ENCODE measurements at regions not wholly inside any gene's neighbourhood (a gene's known extent, or its start where the extent isn't known, plus 50 kb on each side); places are given as distances from the start of the nearest gene placed in this dataset.

DNA sequence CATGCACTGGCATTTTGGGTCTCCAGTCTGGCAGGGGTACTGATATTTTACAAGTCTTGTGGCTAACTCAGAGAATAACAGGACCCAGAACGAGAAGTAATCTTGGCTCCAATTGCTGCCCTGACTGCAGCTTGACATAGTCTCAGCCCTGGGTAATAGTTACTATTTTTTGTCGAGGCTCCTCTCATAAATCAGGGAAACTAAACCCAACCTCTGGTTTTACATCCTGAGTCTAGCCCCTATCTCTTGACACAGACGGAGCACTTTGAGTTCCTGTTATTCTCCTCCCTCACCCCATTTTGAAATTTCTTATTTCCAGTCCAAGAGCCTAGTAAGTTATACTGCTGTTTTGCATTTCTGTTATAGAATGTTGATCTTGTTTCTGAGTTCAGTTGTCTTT, 276.1 kb upstream of the GOLIM4 start:
- TF ChIP-seq POLR2A (IDR thresholded peaks at IDR 0.05) (no peak), POLR2AphosphoS5 (IDR thresholded peaks at IDR 0.05) (no peak)
- TF ChIP-seq, protein P1, sequence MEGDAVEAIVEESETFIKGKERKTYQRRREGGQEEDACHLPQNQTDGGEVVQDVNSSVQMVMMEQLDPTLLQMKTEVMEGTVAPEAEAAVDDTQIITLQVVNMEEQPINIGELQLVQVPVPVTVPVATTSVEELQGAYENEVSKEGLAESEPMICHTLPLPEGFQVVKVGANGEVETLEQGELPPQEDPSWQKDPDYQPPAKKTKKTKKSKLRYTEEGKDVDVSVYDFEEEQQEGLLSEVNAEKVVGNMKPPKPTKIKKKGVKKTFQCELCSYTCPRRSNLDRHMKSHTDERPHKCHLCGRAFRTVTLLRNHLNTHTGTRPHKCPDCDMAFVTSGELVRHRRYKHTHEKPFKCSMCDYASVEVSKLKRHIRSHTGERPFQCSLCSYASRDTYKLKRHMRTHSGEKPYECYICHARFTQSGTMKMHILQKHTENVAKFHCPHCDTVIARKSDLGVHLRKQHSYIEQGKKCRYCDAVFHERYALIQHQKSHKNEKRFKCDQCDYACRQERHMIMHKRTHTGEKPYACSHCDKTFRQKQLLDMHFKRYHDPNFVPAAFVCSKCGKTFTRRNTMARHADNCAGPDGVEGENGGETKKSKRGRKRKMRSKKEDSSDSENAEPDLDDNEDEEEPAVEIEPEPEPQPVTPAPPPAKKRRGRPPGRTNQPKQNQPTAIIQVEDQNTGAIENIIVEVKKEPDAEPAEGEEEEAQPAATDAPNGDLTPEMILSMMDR (IDR thresholded peaks at IDR 0.05): no peak

Measured in suprapubic skin (tissue), 4 donors.